GM12872 (cell line): ENCODE measurements at regions not wholly inside any gene's neighbourhood (a gene's known extent, or its start where the extent isn't known, plus 50 kb on each side); places are given as distances from the start of the nearest gene placed in this dataset.

Experiments
- CTCF ChIP-seq: IDR thresholded peaks from 3 replicates; pipeline ENCODE4 v1.5.1; 2011; ENCODE audit warnings: low read depth, mild to moderate bottlenecking, low read length, moderate library complexity; ENCODE audit not compliant: insufficient read depth

- TF ChIP-seq CTCF: no peak
These were observed 320.3 kb upstream of the SORL1-AS1 start for GRCh38 chr11:121773076-121773475.

- no peak for TF ChIP-seq CTCF
These were observed 318.3 kb upstream of the SORL1-AS1 start for GRCh38 chr11:121770939-121771595.

- TF ChIP-seq CTCF: no peak
These were observed 316.4 kb upstream of the SORL1-AS1 start for GRCh38 chr11:121769191-121769590.

- TF ChIP-seq CTCF: no peak
These were observed 314.7 kb upstream of the SORL1-AS1 start for GRCh38 chr11:121767433-121767832.

GRCh38 chr11:121766991-121767390 is 314.2 kb upstream of the SORL1-AS1 start:
- TF ChIP-seq CTCF: no peak

- no peak for TF ChIP-seq CTCF
These were observed 313.4 kb upstream of the SORL1-AS1 start for GRCh38 chr11:121766166-121766565.

GRCh38 chr11:121763526-121763925 is 310.8 kb upstream of the SORL1-AS1 start:
- TF ChIP-seq CTCF: no peak
